SH-SY5Y (cell line): ENCODE measurements at regions not wholly inside any gene's neighbourhood (a gene's known extent, or its start where the extent isn't known, plus 50 kb on each side); places are given as distances from the start of the nearest gene placed in this dataset.

Experiments used
- GATA2 ChIP-seq: IDR thresholded peaks from 2 replicates; pipeline ENCODE4 v1.6.1; 2011; ENCODE audit warnings: mild to moderate bottlenecking, low read depth, low read length
- GATA3 ChIP-seq: IDR thresholded peaks from 2 replicates; pipeline ENCODE4 v1.6.1; 2011; ENCODE audit warnings: low read depth, mild to moderate bottlenecking, low read length, moderate library complexity

- no peak for TF ChIP-seq GATA2
- no peak for TF ChIP-seq GATA3
These were observed 586.0 kb downstream of the FLRT2 start for GRCh38 chr14:86115972-86116371.
